Renal cortical epithelial cell (primary cell): ENCODE measurements at regions not wholly inside any gene's neighbourhood (a gene's known extent, or its start where the extent isn't known, plus 50 kb on each side); places are given as distances from the start of the nearest gene placed in this dataset.

Experiments used
- DNase-seq: peaks from one replicate; pipeline ENCODE4 v3.0.0-alpha.2; 2011; ENCODE audit warnings: low read depth

- DNase-seq: no peak
Observed at GRCh38 chrX:10047631-10048030, 80.5 kb downstream of the CLDN34 start.

DNA sequence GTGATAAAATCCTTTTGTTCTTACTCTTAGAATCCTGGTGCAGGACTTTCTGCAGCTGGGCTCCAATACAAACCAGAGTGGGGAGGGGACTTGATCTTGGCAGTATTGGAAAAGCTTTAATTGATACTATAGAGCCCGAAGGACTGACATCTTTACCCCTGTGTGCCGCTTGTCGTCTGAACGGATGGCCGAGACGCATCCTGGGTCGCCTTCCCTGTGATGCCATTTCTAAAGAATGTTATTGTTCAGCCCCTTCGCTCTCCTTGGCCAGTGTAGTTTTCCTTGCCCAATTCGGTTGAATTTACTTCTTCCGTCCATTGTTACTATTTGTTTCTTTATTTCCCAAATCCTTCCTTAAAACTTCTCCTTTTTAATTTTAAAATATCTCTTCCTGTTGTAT, 80.9 kb downstream of the CLDN34 start:
- DNase-seq: no peak

DNA sequence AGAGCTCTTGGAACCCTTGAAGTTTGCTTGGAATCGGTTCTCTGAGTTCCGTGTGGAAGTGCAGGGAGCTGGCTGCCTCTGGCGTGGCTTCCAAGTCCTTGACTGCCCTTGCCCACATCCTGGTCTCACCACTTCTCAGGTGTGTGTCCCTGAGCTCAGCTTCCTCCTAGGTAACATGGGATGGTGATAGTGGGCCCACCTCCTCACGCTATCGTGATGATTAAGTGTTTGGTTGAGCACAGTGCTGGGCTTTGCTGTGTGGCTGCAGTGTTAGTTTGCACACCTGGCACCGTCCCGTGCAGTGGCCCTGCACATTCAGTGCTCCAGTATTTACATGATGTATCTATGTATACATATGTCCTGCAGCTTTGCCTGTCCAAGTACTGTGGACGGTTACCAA, 81.5 kb downstream of the CLDN34 start:
- DNase-seq: no peak

DNA sequence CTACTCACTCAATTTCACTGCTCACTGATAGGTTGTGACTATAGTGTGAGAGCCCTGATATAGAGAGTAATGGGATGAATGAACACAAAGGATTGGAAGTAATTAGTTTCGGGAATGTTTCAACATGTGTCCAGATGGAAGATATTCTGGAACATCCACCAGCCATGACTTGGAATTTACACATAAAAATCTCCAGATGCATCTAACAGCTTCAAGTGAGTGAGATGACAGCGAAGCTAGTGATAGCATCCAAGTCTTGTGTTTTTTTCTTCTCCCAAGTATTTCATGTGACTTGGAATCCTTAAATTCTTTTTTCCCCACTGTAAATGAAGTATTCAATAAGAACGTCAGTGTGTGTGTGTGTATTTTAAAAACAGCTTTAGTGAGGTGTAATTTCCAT, 82.1 kb downstream of the CLDN34 start:
- DNase-seq: no peak

GRCh38 chrX:10050481-10050880, 83.3 kb downstream of the CLDN34 start:
- no peak for DNase-seq

DNA sequence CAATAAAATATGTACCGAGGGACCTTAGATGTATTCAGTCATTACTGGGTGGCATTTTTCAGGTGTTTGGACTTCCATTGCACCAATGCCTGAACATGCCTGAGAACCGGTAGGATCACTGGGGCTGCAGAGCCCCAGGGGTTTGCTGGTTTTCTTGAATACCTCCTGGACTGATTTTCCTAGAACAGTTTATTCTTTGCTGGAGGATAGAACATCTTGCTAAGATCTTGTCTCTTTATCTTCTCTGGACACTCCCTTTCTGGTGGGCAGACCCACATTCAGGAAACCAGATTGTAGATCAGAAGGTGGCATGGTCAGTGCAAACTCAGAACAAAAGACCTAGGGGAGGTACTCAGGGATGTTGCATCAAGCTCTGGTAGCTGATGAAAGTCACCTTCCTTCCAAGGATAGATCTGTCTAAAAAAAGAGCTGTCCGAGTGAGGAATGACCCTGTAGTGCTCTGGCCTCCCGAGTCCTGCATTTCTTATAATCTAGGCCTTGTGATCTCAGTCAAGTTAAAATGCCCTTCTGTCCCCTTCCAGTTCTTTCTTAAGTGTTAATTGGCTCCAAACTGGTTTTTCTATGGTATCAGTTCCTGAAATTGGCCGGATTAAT, 84.8 kb downstream of the CLDN34 start:
- no peak for DNase-seq

- DNase-seq: no peak
Observed at GRCh38 chrX:10052906-10053625, 85.9 kb downstream of the CLDN34 start.

GRCh38 chrX:10054396-10054795, 87.2 kb downstream of the CLDN34 start:
- no peak for DNase-seq

DNA sequence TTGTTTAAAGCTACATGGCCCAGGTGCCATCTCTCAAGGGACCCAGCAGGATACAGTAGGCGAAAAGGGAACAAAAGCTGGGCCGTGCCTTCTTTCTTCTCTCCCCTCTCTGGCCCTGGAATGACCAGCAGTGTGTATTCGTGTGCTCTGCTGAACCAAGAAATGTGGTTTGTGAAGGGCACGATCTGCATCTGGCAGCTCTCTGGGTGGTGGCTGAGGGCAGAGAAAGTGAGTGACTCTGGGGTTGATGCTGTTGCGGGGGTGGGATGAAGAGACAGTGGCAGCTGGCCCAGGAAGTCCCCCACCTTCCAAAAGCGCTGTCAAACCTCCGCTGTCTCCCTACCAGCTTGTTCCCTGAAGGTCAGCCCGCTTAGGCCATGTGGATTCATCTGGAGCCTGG, 88.3 kb downstream of the CLDN34 start:
- DNase-seq: no peak

DNA sequence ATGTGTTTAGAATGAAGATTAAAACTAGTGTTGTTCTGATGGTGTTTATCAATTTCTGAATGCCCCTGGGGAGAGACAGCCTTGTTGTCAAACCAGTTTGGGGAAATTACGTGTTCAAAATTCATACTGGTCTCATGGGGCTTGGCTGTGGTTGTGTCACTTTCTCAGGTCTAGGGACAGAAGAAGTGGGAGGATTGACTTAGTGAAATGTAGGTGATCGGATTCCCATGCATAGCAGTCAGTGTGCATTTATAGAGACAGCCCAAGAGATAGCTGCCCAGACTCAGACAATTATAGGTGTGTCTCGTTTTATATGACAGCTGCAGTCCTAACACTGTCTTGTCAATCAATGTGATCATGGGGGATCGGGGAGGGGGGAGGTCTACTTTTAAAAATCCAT, 94.4 kb upstream of the CLCN4 start:
- DNase-seq: no peak

GRCh38 chrX:10062980-10063379, 93.8 kb upstream of the CLCN4 start:
- DNase-seq: no peak

GRCh38 chrX:10064736-10065135, 92.0 kb upstream of the CLCN4 start:
- no peak for DNase-seq

DNA sequence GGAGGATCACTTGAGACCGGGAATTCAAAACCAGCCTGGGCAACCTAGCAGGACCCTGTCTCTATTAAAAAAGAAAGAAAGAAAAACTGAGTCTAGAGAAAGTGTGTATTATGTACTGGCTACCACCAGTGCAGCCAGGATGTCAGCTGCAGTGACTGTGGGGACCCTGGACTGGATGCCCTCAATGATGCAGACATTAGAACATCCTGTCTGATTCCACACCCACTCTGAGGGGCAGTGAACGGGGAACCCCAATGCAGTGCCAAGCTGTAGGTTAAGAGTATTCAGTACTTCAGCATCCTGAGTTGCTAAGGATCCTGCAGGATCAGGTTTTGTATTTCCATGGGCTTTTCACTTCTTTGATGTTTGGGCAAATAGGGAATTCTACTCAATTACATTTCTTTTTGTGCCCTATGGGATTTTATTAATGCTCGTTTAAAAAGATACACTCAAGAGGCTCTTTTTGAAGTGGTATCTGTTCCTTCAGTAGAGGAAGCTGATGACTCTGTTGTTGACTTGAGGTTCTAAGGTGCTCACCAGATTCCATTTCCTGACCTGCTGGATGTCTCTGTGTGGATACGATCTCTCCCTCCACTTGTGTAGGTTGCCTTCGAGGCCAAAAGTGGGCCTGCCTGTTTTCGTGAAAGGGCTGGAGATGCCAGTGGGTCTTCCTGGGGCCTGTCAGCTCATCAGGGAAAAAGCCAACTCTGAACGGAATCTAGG, 85.9 kb upstream of the CLCN4 start:
- DNase-seq: no peak

- no peak for DNase-seq
Observed at GRCh38 chrX:10071451-10072144, 85.2 kb upstream of the CLCN4 start.

- no peak for DNase-seq
Observed at GRCh38 chrX:10072786-10073568, 83.8 kb upstream of the CLCN4 start.

DNA sequence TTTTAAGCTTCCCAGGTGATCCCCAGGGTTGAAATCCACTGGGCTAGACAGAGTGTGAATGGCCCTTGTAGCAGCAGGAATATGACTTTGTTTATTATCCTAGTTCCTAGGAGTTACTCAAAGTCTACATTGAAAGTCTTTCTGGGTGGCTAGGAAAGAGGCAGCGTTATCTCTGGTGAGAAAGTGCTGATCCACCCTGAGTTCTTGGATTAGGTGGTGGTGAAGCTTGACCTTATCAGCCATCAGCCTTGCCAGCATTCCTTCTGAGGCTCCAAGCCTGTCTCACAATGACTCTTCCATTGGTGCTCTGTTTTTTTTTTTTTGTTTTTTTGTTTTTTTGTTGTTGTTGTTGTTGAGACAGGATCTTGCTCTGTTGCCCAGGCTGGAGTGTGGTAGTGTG, 83.1 kb upstream of the CLCN4 start:
- DNase-seq: no peak

- DNase-seq: no peak
Observed at GRCh38 chrX:10074241-10074941, 82.4 kb upstream of the CLCN4 start.

- no peak for DNase-seq
Observed at GRCh38 chrX:10076765-10077164, 80.0 kb upstream of the CLCN4 start.

GRCh38 chrX:10077425-10078188, 79.2 kb upstream of the CLCN4 start:
- no peak for DNase-seq

GRCh38 chrX:10078266-10078665, 78.5 kb upstream of the CLCN4 start:
- DNase-seq: no peak
